ENCODE measurements at regions not wholly inside any gene's neighbourhood (a gene's known extent, or its start where the extent isn't known, plus 50 kb on each side); places are given as distances from the start of the nearest gene placed in this dataset.

DNA sequence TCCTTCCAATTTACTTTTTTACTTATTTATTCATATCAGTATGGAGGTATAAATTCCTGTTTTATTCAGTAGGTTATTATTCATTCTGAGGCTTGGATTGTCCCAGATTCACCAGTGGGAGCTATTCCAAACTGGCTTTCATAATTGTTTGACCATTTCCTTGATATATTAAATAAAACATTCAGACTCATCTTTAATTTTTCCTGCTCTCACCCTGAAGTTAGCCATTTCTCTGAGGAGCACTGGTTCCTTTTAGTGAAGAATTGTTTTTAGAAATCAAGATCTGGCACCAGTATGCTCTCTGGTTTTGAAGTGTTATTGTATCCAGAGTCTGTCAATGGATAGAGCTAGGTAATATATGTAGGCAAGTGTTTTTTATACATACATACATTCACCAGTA is 66.9 kb upstream of the DCBLD2 start:
- no peaks in the 10 kb centered on the region for H3K27me3 ChIP-seq (replicated peaks in 1 of 2; ENCODE audit: control insufficient read depth in 2 of 2, insufficient read depth in 2 of 2, low read length in 1 of 2)
- BruUV-seq (replicated peaks) = no TSS peak
- H3K4me1 ChIP-seq (ENCODE audit: control insufficient read depth, insufficient read depth, low read length) = no peaks in the 10 kb centered on the region
- no peak overlapping the region for H3K9ac ChIP-seq (ENCODE audit: control insufficient read depth, insufficient read depth, low read length)
- intact Hi-C loops (cut with micrococcal nuclease; ENCODE audit: unreplicated experiment) (no loop called here), in situ Hi-C loops (cut with MboI) (no loop called here)
- DNase-seq (ENCODE audit: low read depth, low spot score) (no peak), FAIRE-seq (no peak), ATAC-seq (no peak)
- H3K79me2 ChIP-seq (ENCODE audit: control insufficient read depth, insufficient read depth, low read length) = no peaks in the 10 kb centered on the region
- no peak overlapping the region for H3K27ac ChIP-seq (ENCODE audit: control insufficient read depth, insufficient read depth)
- ChIA-PET CTCF (no interaction called here), SMC1A (ENCODE audit: uncharacterized antibody, unreplicated experiment) (no interaction called here), POLR2A (interaction anchor here (0.5 kb wide), 1 partner anchor 268 kb away, joined by 3 read pairs; no protein-coding TSS in a partner anchor), RAD21 (ENCODE audit: unreplicated experiment) (no interaction called here)
- H3K4me2 ChIP-seq (ENCODE audit: control insufficient read depth, insufficient read depth) = no peak overlapping the region
- H3K4me3 ChIP-seq = no peak overlapping the region
- no peak for TF ChIP-seq TCF7 (IDR thresholded peaks at IDR 0.05; ENCODE audit: borderline replicate concordance)
- TF ChIP-seq, protein P1, sequence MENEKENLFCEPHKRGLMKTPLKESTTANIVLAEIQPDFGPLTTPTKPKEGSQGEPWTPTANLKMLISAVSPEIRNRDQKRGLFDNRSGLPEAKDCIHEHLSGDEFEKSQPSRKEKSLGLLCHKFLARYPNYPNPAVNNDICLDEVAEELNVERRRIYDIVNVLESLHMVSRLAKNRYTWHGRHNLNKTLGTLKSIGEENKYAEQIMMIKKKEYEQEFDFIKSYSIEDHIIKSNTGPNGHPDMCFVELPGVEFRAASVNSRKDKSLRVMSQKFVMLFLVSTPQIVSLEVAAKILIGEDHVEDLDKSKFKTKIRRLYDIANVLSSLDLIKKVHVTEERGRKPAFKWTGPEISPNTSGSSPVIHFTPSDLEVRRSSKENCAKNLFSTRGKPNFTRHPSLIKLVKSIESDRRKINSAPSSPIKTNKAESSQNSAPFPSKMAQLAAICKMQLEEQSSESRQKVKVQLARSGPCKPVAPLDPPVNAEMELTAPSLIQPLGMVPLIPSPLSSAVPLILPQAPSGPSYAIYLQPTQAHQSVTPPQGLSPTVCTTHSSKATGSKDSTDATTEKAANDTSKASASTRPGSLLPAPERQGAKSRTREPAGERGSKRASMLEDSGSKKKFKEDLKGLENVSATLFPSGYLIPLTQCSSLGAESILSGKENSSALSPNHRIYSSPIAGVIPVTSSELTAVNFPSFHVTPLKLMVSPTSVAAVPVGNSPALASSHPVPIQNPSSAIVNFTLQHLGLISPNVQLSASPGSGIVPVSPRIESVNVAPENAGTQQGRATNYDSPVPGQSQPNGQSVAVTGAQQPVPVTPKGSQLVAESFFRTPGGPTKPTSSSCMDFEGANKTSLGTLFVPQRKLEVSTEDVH (IDR thresholded peaks at IDR 0.05; ENCODE audit: low read depth, partially characterized antibody) = no peak
- no peak for TF ChIP-seq SMARCA5 (IDR thresholded peaks at IDR 0.05)
- no peak for TF ChIP-seq MXI1 (IDR thresholded peaks at IDR 0.05; ENCODE audit: low read depth, low read length)
- TF ChIP-seq, protein P2, sequence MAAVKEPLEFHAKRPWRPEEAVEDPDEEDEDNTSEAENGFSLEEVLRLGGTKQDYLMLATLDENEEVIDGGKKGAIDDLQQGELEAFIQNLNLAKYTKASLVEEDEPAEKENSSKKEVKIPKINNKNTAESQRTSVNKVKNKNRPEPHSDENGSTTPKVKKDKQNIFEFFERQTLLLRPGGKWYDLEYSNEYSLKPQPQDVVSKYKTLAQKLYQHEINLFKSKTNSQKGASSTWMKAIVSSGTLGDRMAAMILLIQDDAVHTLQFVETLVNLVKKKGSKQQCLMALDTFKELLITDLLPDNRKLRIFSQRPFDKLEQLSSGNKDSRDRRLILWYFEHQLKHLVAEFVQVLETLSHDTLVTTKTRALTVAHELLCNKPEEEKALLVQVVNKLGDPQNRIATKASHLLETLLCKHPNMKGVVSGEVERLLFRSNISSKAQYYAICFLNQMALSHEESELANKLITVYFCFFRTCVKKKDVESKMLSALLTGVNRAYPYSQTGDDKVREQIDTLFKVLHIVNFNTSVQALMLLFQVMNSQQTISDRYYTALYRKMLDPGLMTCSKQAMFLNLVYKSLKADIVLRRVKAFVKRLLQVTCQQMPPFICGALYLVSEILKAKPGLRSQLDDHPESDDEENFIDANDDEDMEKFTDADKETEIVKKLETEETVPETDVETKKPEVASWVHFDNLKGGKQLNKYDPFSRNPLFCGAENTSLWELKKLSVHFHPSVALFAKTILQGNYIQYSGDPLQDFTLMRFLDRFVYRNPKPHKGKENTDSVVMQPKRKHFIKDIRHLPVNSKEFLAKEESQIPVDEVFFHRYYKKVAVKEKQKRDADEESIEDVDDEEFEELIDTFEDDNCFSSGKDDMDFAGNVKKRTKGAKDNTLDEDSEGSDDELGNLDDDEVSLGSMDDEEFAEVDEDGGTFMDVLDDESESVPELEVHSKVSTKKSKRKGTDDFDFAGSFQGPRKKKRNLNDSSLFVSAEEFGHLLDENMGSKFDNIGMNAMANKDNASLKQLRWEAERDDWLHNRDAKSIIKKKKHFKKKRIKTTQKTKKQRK (IDR thresholded peaks at IDR 0.05; ENCODE audit: low read depth, low read length) = no peak
- TF ChIP-seq, protein P3, sequence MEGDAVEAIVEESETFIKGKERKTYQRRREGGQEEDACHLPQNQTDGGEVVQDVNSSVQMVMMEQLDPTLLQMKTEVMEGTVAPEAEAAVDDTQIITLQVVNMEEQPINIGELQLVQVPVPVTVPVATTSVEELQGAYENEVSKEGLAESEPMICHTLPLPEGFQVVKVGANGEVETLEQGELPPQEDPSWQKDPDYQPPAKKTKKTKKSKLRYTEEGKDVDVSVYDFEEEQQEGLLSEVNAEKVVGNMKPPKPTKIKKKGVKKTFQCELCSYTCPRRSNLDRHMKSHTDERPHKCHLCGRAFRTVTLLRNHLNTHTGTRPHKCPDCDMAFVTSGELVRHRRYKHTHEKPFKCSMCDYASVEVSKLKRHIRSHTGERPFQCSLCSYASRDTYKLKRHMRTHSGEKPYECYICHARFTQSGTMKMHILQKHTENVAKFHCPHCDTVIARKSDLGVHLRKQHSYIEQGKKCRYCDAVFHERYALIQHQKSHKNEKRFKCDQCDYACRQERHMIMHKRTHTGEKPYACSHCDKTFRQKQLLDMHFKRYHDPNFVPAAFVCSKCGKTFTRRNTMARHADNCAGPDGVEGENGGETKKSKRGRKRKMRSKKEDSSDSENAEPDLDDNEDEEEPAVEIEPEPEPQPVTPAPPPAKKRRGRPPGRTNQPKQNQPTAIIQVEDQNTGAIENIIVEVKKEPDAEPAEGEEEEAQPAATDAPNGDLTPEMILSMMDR (IDR thresholded peaks at IDR 0.05 in 2 of 3, conservative IDR thresholded peaks at IDR 0.05 in 1 of 3; ENCODE audit: control insufficient read depth in 2 of 3, extremely low read depth in 1 of 3, insufficient read depth in 1 of 3, low read depth in 3 of 3, low read length in 3 of 3) = no peak
- TF ChIP-seq, protein P4, sequence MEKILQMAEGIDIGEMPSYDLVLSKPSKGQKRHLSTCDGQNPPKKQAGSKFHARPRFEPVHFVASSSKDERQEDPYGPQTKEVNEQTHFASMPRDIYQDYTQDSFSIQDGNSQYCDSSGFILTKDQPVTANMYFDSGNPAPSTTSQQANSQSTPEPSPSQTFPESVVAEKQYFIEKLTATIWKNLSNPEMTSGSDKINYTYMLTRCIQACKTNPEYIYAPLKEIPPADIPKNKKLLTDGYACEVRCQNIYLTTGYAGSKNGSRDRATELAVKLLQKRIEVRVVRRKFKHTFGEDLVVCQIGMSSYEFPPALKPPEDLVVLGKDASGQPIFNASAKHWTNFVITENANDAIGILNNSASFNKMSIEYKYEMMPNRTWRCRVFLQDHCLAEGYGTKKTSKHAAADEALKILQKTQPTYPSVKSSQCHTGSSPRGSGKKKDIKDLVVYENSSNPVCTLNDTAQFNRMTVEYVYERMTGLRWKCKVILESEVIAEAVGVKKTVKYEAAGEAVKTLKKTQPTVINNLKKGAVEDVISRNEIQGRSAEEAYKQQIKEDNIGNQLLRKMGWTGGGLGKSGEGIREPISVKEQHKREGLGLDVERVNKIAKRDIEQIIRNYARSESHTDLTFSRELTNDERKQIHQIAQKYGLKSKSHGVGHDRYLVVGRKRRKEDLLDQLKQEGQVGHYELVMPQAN (conservative IDR thresholded peaks at IDR 0.05) = no peak
- TF ChIP-seq FOXK2 (IDR thresholded peaks at IDR 0.05) = no peak
- no peak for TF ChIP-seq TCF3 (IDR thresholded peaks at IDR 0.05; ENCODE audit: borderline replicate concordance, insufficient read depth, low read depth, low read length)
- H2AFZ ChIP-seq (ENCODE audit: control insufficient read depth, low read depth, low read length) = no peak overlapping the region
- H4K20me1 ChIP-seq (ENCODE audit: control insufficient read depth, insufficient read depth) = no peaks in the 10 kb centered on the region
- H3K9me3 ChIP-seq (replicated peaks; ENCODE audit: control insufficient read depth, insufficient read depth, low read length) = no peaks in the 10 kb centered on the region; the same call in 2 of the 3 replicates
- no peaks in the 10 kb centered on the region for H3K36me3 ChIP-seq (ENCODE audit: control insufficient read depth in 2 of 2, insufficient read depth in 2 of 2, low read length in 1 of 2)
